22Rv1 (cell line): ENCODE measurements at regions not wholly inside any gene's neighbourhood (a gene's known extent, or its start where the extent isn't known, plus 50 kb on each side); places are given as distances from the start of the nearest gene placed in this dataset.

ENCODE experiments used
- H3K27ac ChIP-seq: fragments of 450-650 bp; 2 replicates; pipeline ENCODE4 v1.5.1; 2017
- CTCF ChIP-seq: fragments of 450-650 bp; IDR thresholded peaks from 2 replicates; pipeline ENCODE4 v1.5.1; 2017; ENCODE audit warnings: mild to moderate bottlenecking
- ZFX ChIP-seq: fragments of 450-650 bp; IDR thresholded peaks from 2 replicates; pipeline ENCODE4 v1.6.1; 2017; ENCODE audit warnings: antibody characterized with exemption, borderline replicate concordance

DNA sequence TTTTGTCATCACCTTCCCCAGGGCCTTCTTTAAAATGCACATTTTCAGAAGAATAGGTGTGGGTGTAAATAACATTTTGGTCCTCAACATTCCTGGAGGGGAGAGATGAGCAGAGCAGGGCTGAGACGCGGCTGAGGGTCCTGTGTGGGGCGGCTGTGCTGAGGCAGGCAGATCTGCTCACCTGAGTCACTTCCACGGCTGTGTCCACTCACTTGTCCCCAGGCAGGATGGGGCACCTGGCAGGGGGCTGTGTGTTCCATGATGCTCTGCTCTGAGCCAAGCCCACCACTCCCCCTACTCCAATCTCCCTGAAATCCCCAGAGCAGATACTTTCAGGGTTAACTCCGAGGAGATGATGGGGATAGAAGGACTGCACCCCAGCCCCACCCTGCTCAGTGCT is 93.8 kb downstream of the GLRX3 start:
- no peak for TF ChIP-seq CTCF

DNA sequence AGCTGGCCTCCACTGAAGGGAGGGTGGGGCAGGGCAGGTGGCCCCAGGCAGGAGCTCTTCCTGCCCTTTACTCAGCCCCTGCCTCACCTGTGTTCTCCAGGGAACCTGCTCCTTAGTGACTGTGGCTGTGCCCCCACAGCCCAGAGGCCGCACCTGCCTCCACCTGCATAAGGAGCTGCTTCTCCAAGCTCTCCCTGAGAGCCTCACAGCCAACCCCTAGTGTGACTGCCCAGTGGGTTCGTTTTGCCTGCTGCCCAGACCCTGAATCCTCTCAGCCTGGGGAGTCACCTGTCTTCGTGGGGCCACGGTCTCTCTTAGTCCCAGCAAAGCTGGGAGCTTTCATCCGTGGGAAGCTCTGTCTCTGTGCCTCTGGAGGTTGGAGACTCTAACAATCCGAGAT is 94.4 kb downstream of the GLRX3 start:
- TF ChIP-seq CTCF (no peak), ZFX (no peak)
- no peak overlapping the region for H3K27ac ChIP-seq

More for the DNA sequence above, 93.8 kb downstream of the GLRX3 start:
- no peak overlapping the region for H3K27ac ChIP-seq

GRCh38 chr10:130231251-130231741 is 95.1 kb downstream of the GLRX3 start:
- TF ChIP-seq CTCF = no peak
- no peak for TF ChIP-seq ZFX

DNA sequence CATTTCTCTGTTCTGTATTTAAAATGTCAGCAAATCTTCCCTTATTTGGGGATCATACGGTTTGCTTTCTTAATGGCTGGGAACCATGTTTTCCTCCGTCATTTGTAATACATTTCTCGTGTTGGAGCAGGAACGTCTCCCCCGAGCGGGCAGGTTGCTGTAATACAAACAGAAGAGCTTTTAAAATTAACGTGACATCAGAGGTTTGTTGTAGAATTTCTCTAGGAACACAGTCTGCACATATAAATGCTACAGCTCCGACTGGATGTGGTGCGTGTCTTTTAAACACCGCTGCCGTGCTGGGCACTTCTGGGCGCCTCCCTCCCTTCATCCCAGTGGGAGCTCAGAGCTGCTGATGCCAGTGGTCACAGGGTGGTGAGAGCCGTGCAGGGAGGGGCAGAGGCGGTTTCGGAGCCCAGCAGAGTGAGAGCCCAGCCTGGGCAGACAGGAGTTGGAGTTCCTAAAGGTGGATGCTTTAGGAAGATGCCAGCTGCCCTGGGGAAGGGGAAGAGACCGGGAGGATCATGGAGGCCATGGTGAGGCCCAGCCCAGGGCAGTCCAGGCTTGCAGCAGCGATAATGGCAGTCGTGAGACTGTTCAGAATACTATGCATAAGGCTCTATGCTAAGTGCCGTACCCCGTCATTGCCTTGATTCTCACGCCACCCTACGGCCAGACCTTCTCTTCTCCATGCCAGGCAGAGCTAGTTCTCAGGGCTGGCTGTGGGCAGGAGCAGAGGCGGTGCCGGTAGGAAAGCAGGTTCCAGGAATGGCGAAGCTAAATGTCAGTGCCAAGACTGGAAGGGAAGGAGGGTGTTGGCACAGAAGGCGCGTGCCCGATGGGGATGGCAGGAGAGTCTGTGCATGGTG is 96.2 kb downstream of the GLRX3 start:
- TF ChIP-seq CTCF = no peak
- TF ChIP-seq ZFX = no peak
- no peak overlapping the region for H3K27ac ChIP-seq

More at GRCh38 chr10:130231251-130231741, 95.1 kb downstream of the GLRX3 start:
- no peak overlapping the region for H3K27ac ChIP-seq

- no peak overlapping the region for H3K27ac ChIP-seq
Observed at GRCh38 chr10:130233035-130233360, 96.8 kb downstream of the GLRX3 start.

GRCh38 chr10:130233426-130233825 is 97.2 kb downstream of the GLRX3 start:
- no peak overlapping the region for H3K27ac ChIP-seq
- TF ChIP-seq ZFX = no peak
- no peak for TF ChIP-seq CTCF

More at GRCh38 chr10:130233035-130233360, 96.8 kb downstream of the GLRX3 start:
- TF ChIP-seq ZFX = no peak

DNA sequence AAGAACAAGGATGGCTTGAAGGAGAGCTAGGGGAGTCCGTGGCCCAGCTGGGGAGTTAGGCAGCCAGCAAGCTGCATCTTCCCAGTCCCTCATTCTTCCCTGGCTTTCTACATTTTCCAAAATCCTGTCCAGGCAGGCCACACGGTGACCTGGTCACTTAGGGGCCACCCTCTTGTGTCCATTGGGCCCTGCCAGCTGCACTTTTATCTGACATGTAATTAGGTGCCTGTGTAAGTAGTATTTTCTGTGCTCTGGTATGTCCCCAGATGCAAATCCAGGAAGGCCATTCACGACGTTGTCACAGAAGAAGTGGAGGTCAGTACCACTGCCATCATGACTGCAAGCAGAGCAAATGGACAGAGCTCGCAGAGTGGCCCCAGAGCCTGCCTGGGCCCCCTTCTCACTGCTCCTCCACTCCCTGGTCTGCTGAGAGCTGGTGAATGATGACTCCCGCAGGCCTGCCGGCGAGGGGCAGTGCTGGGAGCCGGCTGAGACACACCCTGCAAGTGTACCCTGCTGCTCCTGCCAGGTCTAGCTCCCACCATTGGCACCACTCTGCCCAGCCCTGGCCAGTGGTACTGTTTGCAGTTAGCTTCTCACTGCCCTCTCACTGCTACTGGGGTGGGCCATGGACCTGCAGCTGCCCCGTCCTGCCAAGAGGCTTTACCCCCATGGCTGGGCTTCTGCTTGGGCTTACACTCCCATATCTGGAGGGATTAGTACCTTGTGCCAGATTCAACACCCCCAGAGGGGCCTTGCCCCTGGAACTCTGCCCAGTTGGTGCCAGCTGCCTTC is 98.2 kb downstream of the GLRX3 start:
- no peak for TF ChIP-seq ZFX
- no peak for TF ChIP-seq CTCF
- no peak overlapping the region for H3K27ac ChIP-seq
